ENCODE measurements at regions not wholly inside any gene's neighbourhood (a gene's known extent, or its start where the extent isn't known, plus 50 kb on each side); places are given as distances from the start of the nearest gene placed in this dataset.
A peak's percentile ranks its signal among the peaks of the same experiment; 100 is the strongest.
"Not testable (repeated sequence)": the region's sequence is repeated elsewhere in the genome, so short reads cannot be mapped to it uniquely, and the experiment has no call there.

DNA sequence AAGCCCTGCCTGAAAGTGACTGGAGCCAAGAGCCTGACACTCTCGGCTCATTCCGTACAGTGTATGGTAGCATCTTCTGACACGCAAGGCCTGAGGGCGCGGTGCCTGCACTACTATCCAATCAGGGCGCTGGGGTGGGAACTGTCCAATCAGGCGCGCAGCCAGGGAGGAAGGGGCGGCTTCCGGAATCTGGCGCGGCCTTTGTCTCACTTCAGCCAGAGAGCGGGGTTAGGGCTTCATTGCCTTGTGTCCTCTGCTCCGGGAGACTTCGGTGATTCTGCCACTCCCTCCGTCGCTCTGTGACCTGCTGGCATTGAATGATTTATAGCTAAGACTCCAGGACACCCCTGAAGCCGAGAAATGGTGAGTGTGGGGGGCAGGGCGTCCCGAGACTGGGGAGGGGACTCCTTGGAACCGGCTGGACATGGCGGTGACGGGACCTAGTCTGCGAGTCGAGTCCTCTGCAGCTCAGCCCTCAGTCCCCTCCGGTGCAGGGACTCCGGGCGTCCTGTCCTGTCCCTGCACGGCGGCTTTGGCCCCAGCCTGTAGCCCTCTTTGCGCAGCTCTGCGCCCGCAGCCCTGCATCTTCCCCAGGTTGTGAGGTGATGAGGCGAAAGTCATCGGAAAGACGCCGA lies 183.4 kb downstream of the LIPI start:
- TF ChIP-seq, protein P1, sequence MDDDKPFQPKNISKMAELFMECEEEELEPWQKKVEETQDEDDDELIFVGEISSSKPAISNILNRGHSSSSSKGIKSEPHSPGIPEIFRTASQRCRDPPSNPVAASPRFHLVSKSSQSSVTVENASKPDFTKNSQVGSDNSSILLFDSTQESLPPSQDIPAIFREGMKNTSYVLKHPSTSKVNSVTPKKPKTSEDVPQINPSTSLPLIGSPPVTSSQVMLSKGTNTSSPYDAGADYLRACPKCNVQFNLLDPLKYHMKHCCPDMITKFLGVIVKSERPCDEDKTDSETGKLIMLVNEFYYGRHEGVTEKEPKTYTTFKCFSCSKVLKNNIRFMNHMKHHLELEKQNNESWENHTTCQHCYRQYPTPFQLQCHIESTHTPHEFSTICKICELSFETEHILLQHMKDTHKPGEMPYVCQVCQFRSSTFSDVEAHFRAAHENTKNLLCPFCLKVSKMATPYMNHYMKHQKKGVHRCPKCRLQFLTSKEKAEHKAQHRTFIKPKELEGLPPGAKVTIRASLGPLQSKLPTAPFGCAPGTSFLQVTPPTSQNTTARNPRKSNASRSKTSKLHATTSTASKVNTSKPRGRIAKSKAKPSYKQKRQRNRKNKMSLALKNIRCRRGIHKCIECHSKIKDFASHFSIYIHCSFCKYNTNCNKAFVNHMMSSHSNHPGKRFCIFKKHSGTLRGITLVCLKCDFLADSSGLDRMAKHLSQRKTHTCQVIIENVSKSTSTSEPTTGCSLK (tag by site-specific recombination; IDR thresholded peaks at IDR 0.05): not testable (repeated sequence)
- TF ChIP-seq, protein P2, sequence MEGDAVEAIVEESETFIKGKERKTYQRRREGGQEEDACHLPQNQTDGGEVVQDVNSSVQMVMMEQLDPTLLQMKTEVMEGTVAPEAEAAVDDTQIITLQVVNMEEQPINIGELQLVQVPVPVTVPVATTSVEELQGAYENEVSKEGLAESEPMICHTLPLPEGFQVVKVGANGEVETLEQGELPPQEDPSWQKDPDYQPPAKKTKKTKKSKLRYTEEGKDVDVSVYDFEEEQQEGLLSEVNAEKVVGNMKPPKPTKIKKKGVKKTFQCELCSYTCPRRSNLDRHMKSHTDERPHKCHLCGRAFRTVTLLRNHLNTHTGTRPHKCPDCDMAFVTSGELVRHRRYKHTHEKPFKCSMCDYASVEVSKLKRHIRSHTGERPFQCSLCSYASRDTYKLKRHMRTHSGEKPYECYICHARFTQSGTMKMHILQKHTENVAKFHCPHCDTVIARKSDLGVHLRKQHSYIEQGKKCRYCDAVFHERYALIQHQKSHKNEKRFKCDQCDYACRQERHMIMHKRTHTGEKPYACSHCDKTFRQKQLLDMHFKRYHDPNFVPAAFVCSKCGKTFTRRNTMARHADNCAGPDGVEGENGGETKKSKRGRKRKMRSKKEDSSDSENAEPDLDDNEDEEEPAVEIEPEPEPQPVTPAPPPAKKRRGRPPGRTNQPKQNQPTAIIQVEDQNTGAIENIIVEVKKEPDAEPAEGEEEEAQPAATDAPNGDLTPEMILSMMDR (tag by site-specific recombination; IDR thresholded peaks at IDR 0.05): not testable (repeated sequence)
- TF ChIP-seq ZBTB1 (tag by site-specific recombination; IDR thresholded peaks at IDR 0.05); ZNF302 (tag by site-specific recombination; IDR thresholded peaks at IDR 0.05; ENCODE audit: low read depth); ZNF24 (tag by site-specific recombination; IDR thresholded peaks at IDR 0.05); ZNF624 (tag by site-specific recombination; IDR thresholded peaks at IDR 0.05); ZNF544 (tag by site-specific recombination; IDR thresholded peaks at IDR 0.05); ZNF174 (tag by site-specific recombination; IDR thresholded peaks at IDR 0.05); ZNF274 (IDR thresholded peaks at IDR 0.05; ENCODE audit: low read length); ZNF274 (tag by site-specific recombination; IDR thresholded peaks at IDR 0.05; ENCODE audit: borderline replicate concordance); BCL11A (tag by site-specific recombination; IDR thresholded peaks at IDR 0.05; ENCODE audit: low read depth): not testable (repeated sequence)
- TF ChIP-seq, protein P3, sequence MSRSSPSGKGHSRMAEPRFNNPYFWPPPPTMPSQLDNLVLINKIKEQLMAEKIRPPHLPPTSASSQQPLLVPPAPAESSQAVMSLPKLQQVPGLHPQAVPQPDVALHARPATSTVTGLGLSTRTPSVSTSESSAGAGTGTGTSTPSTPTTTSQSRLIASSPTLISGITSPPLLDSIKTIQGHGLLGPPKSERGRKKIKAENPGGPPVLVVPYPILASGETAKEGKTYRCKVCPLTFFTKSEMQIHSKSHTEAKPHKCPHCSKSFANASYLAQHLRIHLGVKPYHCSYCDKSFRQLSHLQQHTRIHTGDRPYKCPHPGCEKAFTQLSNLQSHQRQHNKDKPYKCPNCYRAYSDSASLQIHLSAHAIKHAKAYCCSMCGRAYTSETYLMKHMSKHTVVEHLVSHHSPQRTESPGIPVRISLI (tag by site-specific recombination; IDR thresholded peaks at IDR 0.05): not testable (repeated sequence)
- peak; percentile 66 for TF ChIP-seq SP2 (tag by site-specific recombination; IDR thresholded peaks at IDR 0.05)
